ENCODE measurements at regions not wholly inside any gene's neighbourhood (a gene's known extent, or its start where the extent isn't known, plus 50 kb on each side); places are given as distances from the start of the nearest gene placed in this dataset.
A peak's percentile ranks its signal among the peaks of the same experiment; 100 is the strongest.

- Mint-ChIP-seq H3K4me1 (ENCODE audit: unreplicated experiment) (peaks cover 34% of the 10 kb centered on the region), H3K4me3 (peak overlapping the region; percentile 16), H3K27ac (peak overlapping the region; percentile 47), H3K9me3 (no peaks in the 10 kb centered on the region), H3K36me3 (no peaks in the 10 kb centered on the region), H3K27me3 (peaks cover 3% of the 10 kb centered on the region)
- no peak for TF ChIP-seq CTCF (conservative IDR thresholded peaks at IDR 0.05)
- DNase-seq (ENCODE audit: extremely low spot score, unreplicated experiment): no peak
These were observed 132.9 kb downstream of the SOCS6 start for GRCh38 chr18:70421471-70422390.

- Mint-ChIP-seq H3K4me1 (ENCODE audit: unreplicated experiment) (peaks cover 39% of the 10 kb centered on the region), H3K4me3 (no peak overlapping the region), H3K27me3 (peaks cover 3% of the 10 kb centered on the region), H3K36me3 (no peaks in the 10 kb centered on the region), H3K9me3 (no peaks in the 10 kb centered on the region), H3K27ac (no peak overlapping the region)
- DNase-seq (ENCODE audit: extremely low spot score, unreplicated experiment): no peak
- no peak for TF ChIP-seq CTCF (conservative IDR thresholded peaks at IDR 0.05)
These were observed 131.5 kb downstream of the SOCS6 start for GRCh38 chr18:70420146-70420898.

- Mint-ChIP-seq H3K4me3 (peak overlapping the region; percentile 5), H3K27me3 (peaks cover 3% of the 10 kb centered on the region), H3K36me3 (no peaks in the 10 kb centered on the region)
These were observed 130.7 kb downstream of the SOCS6 start for GRCh38 chr18:70419526-70419925.

GRCh38 chr18:70418546-70419311 lies 129.9 kb downstream of the SOCS6 start:
- no peaks in the 10 kb centered on the region for H3K36me3 Mint-ChIP-seq
- TF ChIP-seq CTCF (conservative IDR thresholded peaks at IDR 0.05): no peak
- H3K4me3 Mint-ChIP-seq: no peak overlapping the region
- no peak for DNase-seq (ENCODE audit: extremely low spot score, unreplicated experiment)
- H3K9me3 Mint-ChIP-seq: no peaks in the 10 kb centered on the region
- peak overlapping the region; percentile 9 for H3K27ac Mint-ChIP-seq
- peaks cover 3% of the 10 kb centered on the region for H3K27me3 Mint-ChIP-seq
- H3K4me1 Mint-ChIP-seq (ENCODE audit: unreplicated experiment): peaks cover 34% of the 10 kb centered on the region

More at GRCh38 chr18:70419526-70419925, 130.7 kb downstream of the SOCS6 start:
- Mint-ChIP-seq H3K9me3 (no peaks in the 10 kb centered on the region), H3K4me1 (ENCODE audit: unreplicated experiment) (peaks cover 39% of the 10 kb centered on the region), H3K27ac (peak overlapping the region; percentile 9)
- no peak for TF ChIP-seq CTCF (conservative IDR thresholded peaks at IDR 0.05)
- DNase-seq (ENCODE audit: extremely low spot score, unreplicated experiment): no peak

GRCh38 chr18:70417847-70418246 lies 129.0 kb downstream of the SOCS6 start:
- peaks cover 26% of the 10 kb centered on the region for H3K4me1 Mint-ChIP-seq (ENCODE audit: unreplicated experiment)
- H3K4me3 Mint-ChIP-seq: no peak overlapping the region
- peaks cover 3% of the 10 kb centered on the region for H3K27me3 Mint-ChIP-seq
- H3K9me3 Mint-ChIP-seq: no peaks in the 10 kb centered on the region
- no peaks in the 10 kb centered on the region for H3K36me3 Mint-ChIP-seq
- no peak for TF ChIP-seq CTCF (conservative IDR thresholded peaks at IDR 0.05)
- no peak for DNase-seq (ENCODE audit: extremely low spot score, unreplicated experiment)
- no peak overlapping the region for H3K27ac Mint-ChIP-seq

All from type B pancreatic cell (in vitro differentiated cells).